ENCODE measurements at regions not wholly inside any gene's neighbourhood (a gene's known extent, or its start where the extent isn't known, plus 50 kb on each side); places are given as distances from the start of the nearest gene placed in this dataset.
A peak's percentile ranks its signal among the peaks of the same experiment; 100 is the strongest.

GRCh38 chr12:72141381-72141780 is 130.8 kb upstream of the TRHDE start (continued):
- 0 out of 2 replicates have a peak, but pooled peaks have one; percentile 19 for TF ChIP-seq GABPA (IDR thresholded peaks at IDR 0.05; ENCODE audit: low read depth)
- TF ChIP-seq BCL11A (IDR thresholded peaks at IDR 0.05; ENCODE audit: low read depth, low read length): peak; percentile 49
- peak; percentile 88 for TF ChIP-seq CBFB (IDR thresholded peaks at IDR 0.05; ENCODE audit: low read depth)
- peak; percentile 89 for TF ChIP-seq JUNB (IDR thresholded peaks at IDR 0.05)
- TF ChIP-seq BACH1 (IDR thresholded peaks at IDR 0.05; ENCODE audit: borderline replicate concordance): peak; percentile 67
- 0 out of 2 replicates have a peak, but pooled peaks have one; percentile 24 for TF ChIP-seq MLLT1 (IDR thresholded peaks at IDR 0.05)

- TF ChIP-seq SPI1 (IDR thresholded peaks at IDR 0.05; ENCODE audit: borderline replicate concordance, insufficient read depth, low read depth, low read length): no peak
- TF ChIP-seq NFXL1 (IDR thresholded peaks at IDR 0.05; ENCODE audit: borderline replicate concordance): no peak
- TF ChIP-seq SIX5 (IDR thresholded peaks at IDR 0.05; ENCODE audit: low read depth, low read length, severe bottlenecking): no peak
- no peak for TF ChIP-seq CREB1 (IDR thresholded peaks at IDR 0.05; ENCODE audit: low read depth)
- no peak for TF ChIP-seq CEBPB (IDR thresholded peaks at IDR 0.05; ENCODE audit: borderline replicate concordance in 1 of 2, low read depth in 2 of 2, low read length in 2 of 2)
- no peak for TF ChIP-seq ZSCAN29 (IDR thresholded peaks at IDR 0.05)
- no peak for TF ChIP-seq CBFB (IDR thresholded peaks at IDR 0.05; ENCODE audit: low read depth)
- TF ChIP-seq NKRF (conservative IDR thresholded peaks at IDR 0.05): no peak
- no peak for TF ChIP-seq BHLHE40 (IDR thresholded peaks at IDR 0.05; ENCODE audit: borderline replicate concordance in 1 of 2, low read depth in 2 of 2, low read length in 1 of 2)
- no peak for TF ChIP-seq NFYA (IDR thresholded peaks at IDR 0.05; ENCODE audit: borderline replicate concordance, low read depth, low read length)
- no peak for TF ChIP-seq DPF2 (IDR thresholded peaks at IDR 0.05)
- ChIA-PET RAD21 (ENCODE audit: unreplicated experiment) (no interaction called here), SMC1A (ENCODE audit: uncharacterized antibody, unreplicated experiment) (interaction anchor here (0.7 kb wide), 1 partner anchor 10 kb away, joined by 3 read pairs; no protein-coding TSS in a partner anchor), CTCF (interaction anchor here (1.2 kb wide), 1 partner anchor 9 kb away, joined by 4 read pairs; no protein-coding TSS in a partner anchor), POLR2A (no interaction called here)
- in situ Hi-C loops (cut with MboI): no loop called here
- no peaks in the 10 kb centered on the region for H3K27me3 ChIP-seq (replicated peaks in 1 of 2; ENCODE audit: control insufficient read depth in 2 of 2, insufficient read depth in 2 of 2, low read length in 1 of 2)
- no peaks in the 10 kb centered on the region for H3K36me3 ChIP-seq (ENCODE audit: control insufficient read depth in 2 of 2, insufficient read depth in 2 of 2, low read length in 1 of 2)
- intact Hi-C loops (cut with micrococcal nuclease; ENCODE audit: unreplicated experiment): no loop called here
- DNase-seq (ENCODE audit: low read depth, low spot score) (no peak), FAIRE-seq (no peak), ATAC-seq (no peak)
- H3K4me1 ChIP-seq (ENCODE audit: control insufficient read depth, insufficient read depth, low read length): peaks cover 2% of the 10 kb centered on the region; the same call in 1 of the 2 replicates
- no peak overlapping the region for H3K4me2 ChIP-seq (ENCODE audit: control insufficient read depth, insufficient read depth)
- no peaks in the 10 kb centered on the region for H4K20me1 ChIP-seq (ENCODE audit: control insufficient read depth, insufficient read depth)
- no peak overlapping the region for H3K9ac ChIP-seq (ENCODE audit: control insufficient read depth, insufficient read depth, low read length)
- H2AFZ ChIP-seq (ENCODE audit: control insufficient read depth, low read depth, low read length): no peak overlapping the region
- H3K4me3 ChIP-seq: no peak overlapping the region
- H3K27ac ChIP-seq (ENCODE audit: control insufficient read depth, insufficient read depth): no peak overlapping the region
- no peaks in the 10 kb centered on the region for H3K9me3 ChIP-seq (replicated peaks; ENCODE audit: control insufficient read depth, insufficient read depth, low read length)
- no peaks in the 10 kb centered on the region for H3K79me2 ChIP-seq (ENCODE audit: control insufficient read depth, insufficient read depth, low read length)
- BruUV-seq (replicated peaks): no TSS peak
These were observed 127.6 kb upstream of the TRHDE start for GRCh38 chr12:72144553-72144952.

Data from GM12878 (cell line).